HepG2 (cell line): ENCODE measurements at regions not wholly inside any gene's neighbourhood (a gene's known extent, or its start where the extent isn't known, plus 50 kb on each side); places are given as distances from the start of the nearest gene placed in this dataset.

Experiments used
- ATAC-seq: fragments of 200-7000 bp; cut with Tn5 transposase; 3 replicates; pipeline ENCODE4 v1.9.1; 2020; ENCODE audit warnings: mild to moderate bottlenecking, moderate library complexity
- BruUV-seq: library from RNA; stranded (reverse); fragments of 400-500 nt; replicated peaks from 2 replicates; lab custom pipeline; 2021; lab: Mats Ljungman, UMichigan
- CTCF ChIA-PET: fragments of 300-600 bp; formaldehyde crosslinking; extraction: SDS; loops from one replicate; lab custom pipeline; 2021; ENCODE audit warnings: low total read pairs, inconsistent platforms, low intra/inter-chr PET ratio; lab: Yijun Ruan, JAX
- POLR2A ChIA-PET: fragments of 350-600 bp; sonication (Branson Sonifier 250); formaldehyde crosslinking; loops from one replicate; lab custom pipeline; 2020; ENCODE audit warnings: antibody characterized with exemption, inconsistent platforms; lab: Yijun Ruan, JAX
- DNase-seq: peaks from one replicate; pipeline ENCODE4 v3.0.0-alpha.2; 2015; ENCODE audit warnings: low spot score
- FAIRE-seq: peaks from 3 replicates; lab custom pipeline; 2011; peaks lifted over from hg19 to GRCh38; lab: Jason Lieb, UNC
- H2AFZ ChIP-seq: one replicate; pipeline ENCODE4 v1.6.1; 2011; ENCODE audit warnings: low read length, inconsistent platforms
- H3K27ac ChIP-seq: fragments of 300-600 bp; 3 replicates; pipeline ENCODE4 v1.8.0; 2011; ENCODE audit warnings: mixed run types, mild to moderate bottlenecking, mixed read lengths, low read length, inconsistent platforms; ENCODE audit not compliant: insufficient read depth; ENCODE audit errors: extremely low read length
- H3K27me3 ChIP-seq, 2 experiments: fragments of 200-600 bp in 1 of 2; 2 replicates in 1 of 2; 3 replicates in 1 of 2; pipeline versions ENCODE4 v1.6.0 to v1.8.0; 2011; ENCODE audit warnings: low read length in 2 of 2, mild to moderate bottlenecking in 2 of 2, moderate library complexity in 2 of 2, inconsistent platforms in 1 of 2; ENCODE audit not compliant: insufficient read depth in 2 of 2, control insufficient read depth in 1 of 2
- H3K36me3 ChIP-seq, 2 experiments: fragments of 200-600 bp in 1 of 2; replicated peaks in 1 of 2; 2 replicates in 1 of 2; 3 replicates in 1 of 2; pipeline versions ENCODE4 v1.5.1 to v1.8.0; 2011; ENCODE audit warnings: low read length in 2 of 2, inconsistent platforms in 1 of 2; ENCODE audit not compliant: insufficient read depth in 2 of 2, control insufficient read depth in 1 of 2
- H3K4me1 ChIP-seq: 2 replicates; pipeline ENCODE4 v1.5.1; 2012; ENCODE audit warnings: low read length, inconsistent platforms; ENCODE audit not compliant: insufficient read depth
- H3K4me2 ChIP-seq: 2 replicates; pipeline ENCODE4 v1.6.0; 2011; ENCODE audit warnings: low read depth, low read length, inconsistent platforms
- H3K4me3 ChIP-seq, 3 experiments: fragments of 200-600 bp in 1 of 3; sonication (generic), shearing (Covaris generic) in 1 of 3; replicated peaks in 1 of 3; 2 replicates each; pipeline ENCODE4 v1.5.1; 2011 to 2016; ENCODE audit warnings: low read length in 3 of 3, inconsistent platforms in 2 of 3, low read depth in 2 of 3, mild to moderate bottlenecking in 2 of 3, control low read depth in 1 of 3, mixed read lengths in 1 of 3; ENCODE audit not compliant: insufficient read depth in 1 of 3
- H3K79me2 ChIP-seq: one replicate; pipeline ENCODE4 v1.6.1; 2011; ENCODE audit warnings: low read length, inconsistent platforms; ENCODE audit not compliant: insufficient read depth
- H3K9ac ChIP-seq: 2 replicates; pipeline ENCODE4 v1.6.0; 2011; ENCODE audit warnings: mild to moderate bottlenecking, low read depth, low read length, inconsistent platforms; ENCODE audit not compliant: insufficient read depth
- H3K9me3 ChIP-seq: 2 replicates; pipeline ENCODE4 v1.5.1; 2012; ENCODE audit warnings: mild to moderate bottlenecking, low read length
- H4K20me1 ChIP-seq: 2 replicates; pipeline ENCODE4 v1.6.0; 2011; ENCODE audit warnings: inconsistent platforms, mild to moderate bottlenecking, low read length, moderate library complexity; ENCODE audit not compliant: insufficient read depth
- FOXC1 ChIP-seq: sonication (generic); formaldehyde crosslinking; IDR thresholded peaks from 2 replicates; pipeline ENCODE4 v1.8.0; 2022; ENCODE audit warnings: mild to moderate bottlenecking, missing genetic modification reagents, borderline replicate concordance
- HOXD1 ChIP-seq: sonication (generic); formaldehyde crosslinking; IDR thresholded peaks from 2 replicates; pipeline ENCODE4 v1.5.0; 2020; ENCODE audit warnings: missing genetic modification reagents
- KIAA2018 ChIP-seq: sonication (generic); formaldehyde crosslinking; IDR thresholded peaks from 2 replicates; pipeline ENCODE4 v1.5.0; 2020; ENCODE audit warnings: mild to moderate bottlenecking, missing genetic modification reagents, borderline replicate concordance
- LBX2 ChIP-seq: sonication (generic); formaldehyde crosslinking; IDR thresholded peaks from 2 replicates; pipeline ENCODE4 v1.5.0; 2020; ENCODE audit warnings: missing genetic modification reagents, mild to moderate bottlenecking, borderline replicate concordance
- LRRFIP1 ChIP-seq: sonication (generic); formaldehyde crosslinking; conservative IDR thresholded peaks from 2 replicates; pipeline ENCODE4 v1.4.0; 2020; ENCODE audit warnings: missing genetic modification reagents
- MXD1 ChIP-seq: sonication (generic); formaldehyde crosslinking; IDR thresholded peaks from 2 replicates; pipeline ENCODE4 v1.4.0; 2020; ENCODE audit warnings: mild to moderate bottlenecking, missing genetic modification reagents
- TAF15 ChIP-seq: fragments of 200-400 bp; formaldehyde crosslinking; IDR thresholded peaks from one replicate; pipeline ENCODE4 v1.6.1; 2018; ENCODE audit warnings: mild to moderate bottlenecking, low read depth, low read length; ENCODE audit not compliant: poor library complexity, severe bottlenecking
- TBL1XR1 ChIP-seq: fragments of 150-350 bp; IDR thresholded peaks from 2 replicates; pipeline ENCODE4 v1.6.1; 2014; ENCODE audit warnings: borderline replicate concordance, low read length; ENCODE audit not compliant: partially characterized antibody
- XRCC5 ChIP-seq: fragments of 200-400 bp; formaldehyde crosslinking; optimal IDR thresholded peaks from 2 replicates; pipeline ENCODE3; 2017; ENCODE audit warnings: mild to moderate bottlenecking, low read length
- ZFYVE20 ChIP-seq: sonication (generic); formaldehyde crosslinking; IDR thresholded peaks from 2 replicates; pipeline ENCODE4 v1.8.0; 2023; ENCODE audit warnings: low read depth, mild to moderate bottlenecking, moderate library complexity, missing genetic modification reagents, borderline replicate concordance
- WGBS: methylation state at CpG from one replicate; pipeline ENCODE4 v1.1.6; 2017; ENCODE audit warnings: low lambda C conversion rate; 5-methylcytosine and 5-hydroxymethylcytosine counted together
- in situ Hi-C: cut with HindIII; loops from 2 replicates; pipeline ENCODE4 v1.10.0; 2017; ENCODE audit warnings: low pct_unique_long_range_greater_than_20kb; ENCODE audit not compliant: extremely low pct_ligation_motif_present
- intact Hi-C: fragments of 100-400 bp; cut with micrococcal nuclease; formaldehyde crosslinking; loops from one replicate; pipeline ENCODE4 v1.10.0; 2022; ENCODE audit not compliant: unreplicated experiment

GRCh38 chr5:6274846-6275543 lies 103.4 kb downstream of the MED10 start (continued):
- TF ChIP-seq LBX2 = no peak
- no peak for TF ChIP-seq HOXD1 (CRISPR knock-in tag)
- TF ChIP-seq MXD1 (CRISPR knock-in tag) = no peak
- TF ChIP-seq XRCC5 = no peak
- no peak for TF ChIP-seq TAF15

GRCh38 chr5:6273749-6274148 lies 104.6 kb downstream of the MED10 start:
- Histone ChIP-seq H3K4me1 (no peaks in the 10 kb centered on the region), H3K9ac (no peak overlapping the region), H2AFZ (no peak overlapping the region), H3K27me3 (no peaks in the 10 kb centered on the region), H3K4me3 (no peak overlapping the region), H3K79me2 (no peaks in the 10 kb centered on the region), H3K36me3 (no peaks in the 10 kb centered on the region), H4K20me1 (no peaks in the 10 kb centered on the region), H3K9me3 (no peaks in the 10 kb centered on the region), H3K27ac (no peak overlapping the region), H3K4me2 (no peak overlapping the region)
- CTCF ChIA-PET = no interaction called here
- no peak for DNase-seq
- no peak for ATAC-seq
- intact Hi-C loops (no loop called here), in situ Hi-C loops (no loop called here)
- POLR2A ChIA-PET = no interaction called here
- WGBS = 11% methylated on average over 4 of the region's 4 CpGs
- FAIRE-seq = no peak
- no TSS peak for BruUV-seq
- TF ChIP-seq ZFYVE20 (CRISPR knock-in tag) = no peak
- no peak for TF ChIP-seq FOXC1
- no peak for TF ChIP-seq KIAA2018 (CRISPR knock-in tag)
- TF ChIP-seq XRCC5 = no peak
- TF ChIP-seq TBL1XR1 = no peak
- no peak for TF ChIP-seq LRRFIP1
